AG20443 (cell line): ENCODE measurements at regions not wholly inside any gene's neighbourhood (a gene's known extent, or its start where the extent isn't known, plus 50 kb on each side); places are given as distances from the start of the nearest gene placed in this dataset.
"Not testable (repeated sequence)": the region's sequence is repeated elsewhere in the genome, so short reads cannot be mapped to it uniquely, and the experiment has no call there.

Experiments used
- DNase-seq: peaks from one replicate; pipeline ENCODE4 v3.0.0; 2012; ENCODE audit warnings: low spot score, mixed read lengths

GRCh38 chr2:180829836-180830235, 150.6 kb upstream of the UBE2E3 start:
- DNase-seq, result no peak

GRCh38 chr2:180829261-180829660, 151.1 kb upstream of the UBE2E3 start:
- DNase-seq, result no peak

GRCh38 chr2:180828756-180829155, 151.6 kb upstream of the UBE2E3 start:
- no peak for DNase-seq

- peak; percentile 43 for DNase-seq
These were observed 156.8 kb upstream of the UBE2E3 start for GRCh38 chr2:180823546-180824141.

DNA sequence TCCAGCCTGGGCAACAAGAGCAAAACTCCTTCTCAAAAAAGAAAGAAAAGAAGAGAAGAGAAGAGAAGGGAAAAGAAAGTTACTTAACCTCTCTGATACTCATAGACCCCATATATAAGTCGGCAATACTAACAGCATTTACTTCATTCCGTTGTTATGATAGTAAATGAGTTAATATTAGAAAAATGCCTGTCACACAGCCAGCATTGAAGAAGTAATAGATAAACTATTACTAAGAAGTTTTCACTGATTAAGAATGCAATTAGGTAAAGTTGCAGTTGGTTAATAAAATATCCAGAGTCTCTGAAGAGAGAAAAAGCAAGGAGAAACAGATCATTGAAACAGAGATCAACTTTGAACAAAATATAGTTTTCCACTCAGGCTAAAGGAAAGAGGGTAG, 161.3 kb upstream of the UBE2E3 start:
- DNase-seq, result no peak

- not testable (repeated sequence) for DNase-seq
These were observed 161.7 kb upstream of the UBE2E3 start for GRCh38 chr2:180818700-180819099.

DNA sequence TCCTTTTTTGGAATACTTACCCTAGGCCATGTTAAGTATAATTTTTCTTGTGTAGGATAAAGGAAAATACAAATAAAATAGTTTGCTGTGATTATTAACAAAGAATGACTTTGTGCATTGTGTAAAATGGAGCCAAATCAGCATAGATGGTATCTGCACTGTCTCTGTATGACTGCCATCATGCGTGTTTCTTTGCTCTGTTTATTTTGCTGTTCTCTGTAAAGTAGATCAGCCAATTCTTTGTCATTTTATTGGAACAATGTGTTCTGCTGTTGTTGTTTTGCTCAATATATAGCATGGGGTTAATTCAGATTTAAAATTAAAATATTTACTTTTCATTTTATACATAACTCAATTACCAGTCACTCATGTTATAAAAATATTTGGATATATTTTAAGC, 181.3 kb upstream of the UBE2E3 start:
- no peak for DNase-seq

DNA sequence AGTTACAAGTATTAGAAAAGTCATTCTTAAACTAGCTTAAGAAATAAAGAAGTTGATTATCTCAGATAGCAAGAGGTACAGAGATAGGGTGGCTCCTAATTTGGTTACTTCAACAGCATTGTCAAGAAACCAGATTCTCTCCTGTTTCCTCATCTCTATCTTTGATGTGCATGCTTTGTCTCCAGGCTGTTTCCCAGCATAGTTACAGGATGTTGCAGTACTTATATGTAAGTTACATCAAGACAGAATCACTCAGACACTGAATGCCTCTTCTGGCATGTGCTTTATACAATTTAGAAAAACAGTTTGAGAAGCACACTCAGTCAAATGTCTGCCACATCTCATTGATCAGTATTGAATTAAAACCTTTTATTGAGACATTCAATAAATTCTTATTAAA, 189.5 kb upstream of the UBE2E3 start:
- no peak for DNase-seq

GRCh38 chr2:180787330-180787729, 193.1 kb upstream of the UBE2E3 start:
- DNase-seq, result no peak

DNA sequence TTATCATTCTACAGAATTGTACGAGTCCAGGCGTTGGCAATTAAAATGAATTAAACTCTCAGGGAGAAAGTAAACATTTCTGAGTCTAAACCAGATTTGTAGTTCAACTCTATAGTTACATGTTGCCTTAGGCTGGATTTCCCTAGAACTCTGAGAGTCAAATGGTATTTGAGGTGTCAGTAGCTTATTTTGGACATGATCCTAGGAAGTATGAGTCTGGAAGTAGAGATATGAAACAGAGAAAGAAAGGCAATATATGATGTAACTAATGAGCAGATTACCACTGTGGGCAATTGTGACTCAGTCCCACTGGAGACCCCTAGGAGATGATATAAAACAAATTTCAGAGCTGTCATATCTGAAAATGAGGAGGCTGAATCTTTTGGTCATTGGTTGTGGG, 199.1 kb upstream of the UBE2E3 start:
- no peak for DNase-seq

GRCh38 chr2:180778291-180778690, 202.1 kb upstream of the UBE2E3 start:
- no peak for DNase-seq

- no peak for DNase-seq
These were observed 203.5 kb upstream of the UBE2E3 start for GRCh38 chr2:180776921-180777320.

DNA sequence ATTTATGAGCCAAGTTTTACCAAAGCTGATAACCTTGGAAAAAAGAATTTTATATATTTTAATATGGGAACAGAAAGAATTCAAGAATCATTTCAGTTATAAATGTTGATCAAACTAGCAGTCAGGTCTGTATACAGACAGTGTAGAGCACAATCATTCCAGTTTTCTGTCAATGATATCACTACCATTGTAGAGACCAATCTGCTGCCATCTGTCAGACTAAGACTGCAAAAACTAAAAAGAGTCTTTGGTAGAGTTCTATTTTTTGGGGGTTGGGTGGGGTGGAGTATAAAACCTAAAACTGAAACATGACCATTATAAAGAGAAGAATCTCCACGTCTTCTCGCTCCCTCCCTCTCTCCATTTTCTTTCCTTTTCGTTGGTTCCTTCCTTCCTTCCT, 204.7 kb upstream of the UBE2E3 start:
- no peak for DNase-seq

DNA sequence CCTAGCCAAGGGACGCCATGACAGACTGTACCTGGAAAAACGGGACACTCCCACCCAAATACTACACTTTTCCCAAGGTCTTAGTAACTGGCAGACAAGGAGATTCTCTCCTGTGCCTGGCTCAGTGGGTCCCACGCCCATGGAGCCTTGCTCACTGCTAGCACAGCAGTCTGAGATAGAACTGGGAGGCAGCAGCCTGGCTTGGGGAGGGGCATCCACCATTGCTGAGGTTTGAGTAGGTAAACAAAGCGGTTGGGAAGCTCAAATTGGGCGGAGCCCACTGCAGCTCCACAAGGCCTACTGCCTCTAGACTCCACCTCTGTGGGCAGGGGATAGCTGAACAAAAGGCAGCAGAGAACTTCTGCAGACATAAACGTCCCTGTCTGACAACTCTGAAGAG, 215.1 kb upstream of the UBE2E3 start:
- not testable (repeated sequence) for DNase-seq

- no peak for DNase-seq
These were observed 217.0 kb upstream of the UBE2E3 start for GRCh38 chr2:180763263-180763989.

DNA sequence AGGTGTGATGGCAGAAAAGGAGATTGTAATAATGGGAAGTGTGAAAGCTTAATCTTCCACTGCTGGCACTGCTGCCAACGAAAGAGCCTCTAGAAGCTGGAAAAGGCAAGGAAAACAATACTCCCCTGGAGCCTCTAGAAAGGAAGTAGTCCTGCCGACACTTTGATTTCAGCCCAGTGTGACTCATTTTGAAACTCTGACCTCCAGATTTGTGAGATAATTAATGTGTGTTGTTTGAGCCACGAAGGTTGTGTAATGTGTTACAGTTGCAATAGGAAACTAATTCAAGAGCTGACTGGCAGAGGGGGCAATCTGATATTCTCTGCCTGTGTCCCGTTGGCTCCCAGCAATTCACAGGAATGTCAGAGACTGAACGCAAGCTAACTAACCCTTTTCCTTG, 219.2 kb upstream of the UBE2E3 start:
- DNase-seq, result peak; percentile 19

- no peak for DNase-seq
These were observed 220.8 kb upstream of the UBE2E3 start for GRCh38 chr2:180759631-180760030.

- no peak for DNase-seq
These were observed 226.3 kb upstream of the UBE2E3 start for GRCh38 chr2:180753809-180754761.

DNA sequence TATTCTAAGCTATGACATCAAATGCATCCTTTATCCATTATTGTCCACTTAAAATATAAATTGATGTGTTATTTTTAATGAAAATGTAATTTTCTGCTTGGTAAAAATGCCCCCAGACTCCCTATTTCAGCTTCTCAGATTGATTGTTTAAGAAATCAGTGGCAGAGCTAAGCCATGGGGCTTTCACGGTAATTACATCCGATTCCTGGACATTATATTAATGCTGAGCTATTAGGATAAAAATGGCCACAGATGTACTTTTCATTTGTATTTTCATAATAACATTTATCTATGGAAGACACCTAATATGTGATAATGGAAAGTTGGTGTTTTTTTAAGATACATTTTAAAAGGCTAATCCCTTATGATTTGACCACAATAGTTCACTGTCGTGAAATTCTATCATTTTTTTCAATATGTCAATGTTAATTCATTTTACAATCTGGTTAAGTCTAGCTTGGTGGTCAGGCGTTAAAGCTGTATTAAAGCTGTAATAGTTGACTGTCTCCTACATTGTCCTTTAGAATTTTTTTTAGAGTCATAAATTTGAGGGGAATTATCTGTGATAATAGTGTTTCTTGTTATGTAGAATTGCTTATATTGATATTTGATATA, 229.0 kb upstream of the UBE2E3 start:
- DNase-seq, result no peak

DNA sequence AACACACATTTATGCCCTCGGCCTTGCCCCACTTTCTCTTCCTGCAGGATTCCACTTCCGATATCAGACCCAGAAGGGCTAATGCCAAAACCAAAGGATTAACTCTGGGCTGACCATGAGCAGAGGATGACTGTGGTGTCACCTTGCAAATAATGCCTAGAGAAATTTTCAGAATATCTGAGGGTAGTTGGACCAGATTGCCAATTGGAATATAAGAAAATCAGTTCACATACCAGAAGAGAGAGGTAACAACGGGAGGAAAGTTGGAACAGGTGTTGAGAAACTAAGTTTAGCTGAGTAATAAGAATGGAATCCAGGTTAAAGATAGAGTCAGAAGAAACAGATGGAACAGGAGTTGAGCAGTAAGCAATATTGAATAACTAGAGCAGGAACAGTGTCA, 232.7 kb upstream of the UBE2E3 start:
- DNase-seq, result no peak

GRCh38 chr2:180743401-180743800, 237.0 kb upstream of the UBE2E3 start:
- DNase-seq, result no peak

DNA sequence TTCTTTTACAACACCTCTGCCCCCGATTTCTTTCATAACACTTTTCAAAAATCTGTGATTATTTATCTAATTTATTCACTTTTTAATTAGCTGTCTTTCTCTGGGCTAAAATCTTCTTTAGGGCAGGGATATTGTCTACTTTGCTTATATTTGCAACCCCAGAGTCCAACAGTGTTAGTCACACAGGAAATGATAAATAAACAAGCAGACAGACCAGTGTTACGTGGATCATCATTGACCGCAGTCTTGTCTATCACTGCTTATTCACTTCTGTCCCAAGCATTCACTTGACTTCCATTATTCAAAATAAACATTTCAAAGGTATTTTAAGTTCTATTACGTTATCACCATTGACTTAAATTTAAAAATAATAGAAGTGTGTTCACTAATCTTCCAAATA, 237.6 kb upstream of the UBE2E3 start:
- DNase-seq, result peak; percentile 42
